ENCODE measurements at regions not wholly inside any gene's neighbourhood (a gene's known extent, or its start where the extent isn't known, plus 50 kb on each side); places are given as distances from the start of the nearest gene placed in this dataset.

- Histone ChIP-seq H3K27me3 (ENCODE audit: low read depth) (peaks cover 99% of the 10 kb centered on the region), H3K27ac (replicated peaks) (no peak overlapping the region), H3K9me3 (replicated peaks) (no peaks in the 10 kb centered on the region), H3K4me3 (no peak overlapping the region), H3K36me3 (no peaks in the 10 kb centered on the region), H3K4me1 (no peaks in the 10 kb centered on the region)
- DNase-seq = no peak
- no peak for TF ChIP-seq CTCF (IDR thresholded peaks at IDR 0.05; ENCODE audit: borderline replicate concordance)
- intact Hi-C loops (cut with micrococcal nuclease) = no loop called here
Observed at GRCh38 chr5:73375191-73375545, 73.4 kb downstream of the FOXD1 start.

- intact Hi-C loops (cut with micrococcal nuclease) = no loop called here
Observed at GRCh38 chr5:73374520-73375190, 73.9 kb downstream of the FOXD1 start.

GRCh38 chr5:73373814-73374510, 74.6 kb downstream of the FOXD1 start:
- TF ChIP-seq CTCF (IDR thresholded peaks at IDR 0.05; ENCODE audit: borderline replicate concordance) = no peak

More at GRCh38 chr5:73374520-73375190, 73.9 kb downstream of the FOXD1 start:
- H3K9me3 ChIP-seq (replicated peaks) = no peaks in the 10 kb centered on the region
- DNase-seq = no peak
- peaks cover 99% of the 10 kb centered on the region for H3K27me3 ChIP-seq (ENCODE audit: low read depth)
- H3K4me3 ChIP-seq = no peak overlapping the region
- TF ChIP-seq CTCF (IDR thresholded peaks at IDR 0.05; ENCODE audit: borderline replicate concordance) = no peak
- no peaks in the 10 kb centered on the region for H3K4me1 ChIP-seq
- no peak overlapping the region for H3K27ac ChIP-seq (replicated peaks)
- no peaks in the 10 kb centered on the region for H3K36me3 ChIP-seq

GRCh38 chr5:73370640-73371583, 77.7 kb downstream of the FOXD1 start:
- Histone ChIP-seq H3K9me3 (replicated peaks) (no peaks in the 10 kb centered on the region), H3K4me1 (no peaks in the 10 kb centered on the region), H3K4me3 (no peak overlapping the region), H3K27me3 (ENCODE audit: low read depth) (peaks cover 97% of the 10 kb centered on the region), H3K27ac (replicated peaks) (no peak overlapping the region), H3K36me3 (no peaks in the 10 kb centered on the region)
- intact Hi-C loops (cut with micrococcal nuclease) = no loop called here
- TF ChIP-seq CTCF (IDR thresholded peaks at IDR 0.05; ENCODE audit: borderline replicate concordance) = no peak
- DNase-seq = no peak

More at GRCh38 chr5:73373814-73374510, 74.6 kb downstream of the FOXD1 start:
- no peak overlapping the region for H3K4me3 ChIP-seq
- no peaks in the 10 kb centered on the region for H3K9me3 ChIP-seq (replicated peaks)
- no peaks in the 10 kb centered on the region for H3K4me1 ChIP-seq
- H3K36me3 ChIP-seq = no peaks in the 10 kb centered on the region
- DNase-seq = no peak
- intact Hi-C loops (cut with micrococcal nuclease) = no loop called here
- no peak overlapping the region for H3K27ac ChIP-seq (replicated peaks)
- peaks cover 99% of the 10 kb centered on the region for H3K27me3 ChIP-seq (ENCODE audit: low read depth)

- Histone ChIP-seq H3K4me3 (no peak overlapping the region), H3K4me1 (no peaks in the 10 kb centered on the region), H3K27me3 (ENCODE audit: low read depth) (peaks cover 97% of the 10 kb centered on the region), H3K36me3 (no peaks in the 10 kb centered on the region), H3K27ac (replicated peaks) (no peak overlapping the region), H3K9me3 (replicated peaks) (no peaks in the 10 kb centered on the region)
- TF ChIP-seq CTCF (IDR thresholded peaks at IDR 0.05; ENCODE audit: borderline replicate concordance) = no peak
- no peak for DNase-seq
- intact Hi-C loops (cut with micrococcal nuclease) = no loop called here
Observed at GRCh38 chr5:73370095-73370494, 78.5 kb downstream of the FOXD1 start.
